GM23338 (cell line): ENCODE measurements at regions not wholly inside any gene's neighbourhood (a gene's known extent, or its start where the extent isn't known, plus 50 kb on each side); places are given as distances from the start of the nearest gene placed in this dataset.

Experiments
- CREB1 ChIP-seq: fragments of 250-450 bp; sonication (Bioruptor Pico); IDR thresholded peaks from 2 replicates; pipeline ENCODE4 v1.5.0; 2020; ENCODE audit warnings: low read depth, mild to moderate bottlenecking, moderate library complexity
- CTCF ChIP-seq, 2 experiments: fragments of 200-600 bp in 1 of 2; sonication (generic) in 1 of 2; conservative IDR thresholded peaks; 2 replicates each; pipeline versions ENCODE4 v1.5.1 to v1.6.1; 2016 to 2017; ENCODE audit warnings: antibody characterized with exemption in 2 of 2, low read depth in 2 of 2, mild to moderate bottlenecking in 2 of 2, moderate library complexity in 1 of 2
- JUNB ChIP-seq: IDR thresholded peaks from one replicate; pipeline ENCODE4 v1.6.1; 2016; ENCODE audit warnings: antibody characterized with exemption; ENCODE audit not compliant: unreplicated experiment

GRCh38 chr18:32840962-32841361 is 68.1 kb upstream of the KLHL14 start:
- TF ChIP-seq CTCF (conservative IDR thresholded peaks at IDR 0.05; ENCODE audit: low read depth in 2 of 2), result no peak
- TF ChIP-seq JUNB, result no peak
- TF ChIP-seq CREB1 (CRISPR knock-in tag), result no peak
